LNCaP clone FGC (cell line): ENCODE measurements at regions not wholly inside any gene's neighbourhood (a gene's known extent, or its start where the extent isn't known, plus 50 kb on each side); places are given as distances from the start of the nearest gene placed in this dataset.

Experiments
- DNase-seq: peaks from one replicate; pipeline ENCODE4 v3.0.0-alpha.2; 2011; ENCODE audit warnings: low read depth
- H3K4me3 ChIP-seq: 2 replicates; pipeline ENCODE4 v1.5.1; 2011; ENCODE audit warnings: mild to moderate bottlenecking, low read depth, low read length, control low read depth
- TF ChIP-seq, protein P1 (sequence below): IDR thresholded peaks from 2 replicates; pipeline ENCODE4 v1.5.1; 2012; ENCODE audit warnings: mild to moderate bottlenecking; ENCODE audit not compliant: control insufficient read depth, insufficient read depth; ENCODE audit errors: extremely low read depth

DNA sequence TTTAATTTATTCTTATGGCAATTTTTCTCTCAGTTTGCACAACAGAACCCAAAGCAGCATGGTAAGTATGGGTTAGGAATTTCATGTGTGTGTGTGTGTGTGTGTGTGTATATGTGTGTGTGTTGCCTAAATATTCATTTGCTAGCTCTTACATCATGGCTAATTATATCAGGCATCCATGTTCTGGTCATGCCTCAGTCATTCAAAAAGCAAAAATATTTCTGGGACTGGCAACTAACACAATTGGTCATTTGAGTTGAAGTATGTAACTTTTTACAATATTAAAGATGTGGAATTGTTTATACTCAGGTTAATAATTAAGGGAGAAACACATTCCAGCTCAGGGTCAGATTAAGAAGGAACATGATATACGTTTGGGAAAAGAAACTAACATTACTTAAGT is 67.6 kb upstream of the PHYHIPL start:
- TF ChIP-seq, protein P1, sequence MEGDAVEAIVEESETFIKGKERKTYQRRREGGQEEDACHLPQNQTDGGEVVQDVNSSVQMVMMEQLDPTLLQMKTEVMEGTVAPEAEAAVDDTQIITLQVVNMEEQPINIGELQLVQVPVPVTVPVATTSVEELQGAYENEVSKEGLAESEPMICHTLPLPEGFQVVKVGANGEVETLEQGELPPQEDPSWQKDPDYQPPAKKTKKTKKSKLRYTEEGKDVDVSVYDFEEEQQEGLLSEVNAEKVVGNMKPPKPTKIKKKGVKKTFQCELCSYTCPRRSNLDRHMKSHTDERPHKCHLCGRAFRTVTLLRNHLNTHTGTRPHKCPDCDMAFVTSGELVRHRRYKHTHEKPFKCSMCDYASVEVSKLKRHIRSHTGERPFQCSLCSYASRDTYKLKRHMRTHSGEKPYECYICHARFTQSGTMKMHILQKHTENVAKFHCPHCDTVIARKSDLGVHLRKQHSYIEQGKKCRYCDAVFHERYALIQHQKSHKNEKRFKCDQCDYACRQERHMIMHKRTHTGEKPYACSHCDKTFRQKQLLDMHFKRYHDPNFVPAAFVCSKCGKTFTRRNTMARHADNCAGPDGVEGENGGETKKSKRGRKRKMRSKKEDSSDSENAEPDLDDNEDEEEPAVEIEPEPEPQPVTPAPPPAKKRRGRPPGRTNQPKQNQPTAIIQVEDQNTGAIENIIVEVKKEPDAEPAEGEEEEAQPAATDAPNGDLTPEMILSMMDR = no peak
- no peak overlapping the region for H3K4me3 ChIP-seq
- no peak for DNase-seq

DNA sequence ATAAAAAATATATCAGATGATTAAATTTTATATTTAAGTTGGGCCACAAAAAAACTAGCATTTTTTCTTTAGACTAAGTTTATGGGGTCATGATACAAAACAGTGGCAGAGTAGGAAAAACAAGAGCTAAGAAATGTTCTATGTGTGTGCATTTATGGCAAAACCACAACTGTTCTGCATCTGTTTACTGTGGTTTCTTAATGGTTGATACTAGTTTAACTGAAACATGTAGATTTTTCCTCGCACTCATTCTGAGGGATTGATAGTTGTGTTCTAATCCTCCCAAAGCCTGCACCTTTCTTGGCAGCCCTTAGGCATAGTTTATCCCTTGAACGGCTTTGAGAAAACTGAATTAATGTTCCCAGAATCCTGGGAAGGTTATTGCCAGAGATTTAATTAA is 66.6 kb upstream of the PHYHIPL start:
- no peak overlapping the region for H3K4me3 ChIP-seq
- DNase-seq = no peak
- TF ChIP-seq, protein P1 = no peak

DNA sequence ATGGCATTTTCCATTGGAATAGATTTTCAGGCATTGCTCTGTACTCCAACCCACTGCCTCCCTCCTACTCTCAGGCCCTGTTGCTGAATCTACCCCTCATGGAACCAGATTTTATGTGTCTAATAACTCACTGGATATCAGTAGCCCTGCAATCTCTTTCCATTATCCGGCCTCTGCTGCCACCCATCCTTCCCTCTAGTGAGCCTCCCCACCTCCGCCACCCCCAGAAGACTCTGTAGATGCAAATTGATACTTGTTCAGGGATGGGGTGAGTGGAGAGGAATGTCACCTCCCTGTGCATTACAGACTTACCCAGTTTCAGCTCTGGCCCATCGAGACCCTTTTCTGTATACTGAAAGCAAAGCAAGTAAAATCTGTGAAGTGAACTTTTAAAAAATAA is 52.3 kb upstream of the PHYHIPL start:
- no peak for DNase-seq
- H3K4me3 ChIP-seq = no peak overlapping the region
- TF ChIP-seq, protein P1 = no peak

DNA sequence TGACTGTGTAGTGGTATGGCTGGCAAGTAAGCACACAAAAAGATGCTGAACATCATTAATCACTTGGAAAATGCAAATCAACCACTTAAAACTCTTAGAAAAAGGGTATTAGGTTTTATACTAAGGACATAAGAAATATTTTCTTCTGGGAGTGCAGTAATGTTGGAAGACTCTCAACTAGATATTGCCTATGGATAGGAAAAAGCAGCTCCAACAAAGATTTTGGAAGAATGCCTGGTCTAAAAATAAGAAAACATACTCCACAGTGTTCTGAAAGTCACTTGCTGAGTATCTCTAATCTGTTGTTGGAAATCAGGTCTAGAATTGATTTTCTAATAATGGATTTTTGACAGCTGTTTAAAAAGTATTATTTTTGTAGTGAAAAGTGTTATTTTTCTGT is 50.8 kb upstream of the PHYHIPL start:
- H3K4me3 ChIP-seq = no peak overlapping the region
- DNase-seq = no peak
- TF ChIP-seq, protein P1 = no peak

DNA sequence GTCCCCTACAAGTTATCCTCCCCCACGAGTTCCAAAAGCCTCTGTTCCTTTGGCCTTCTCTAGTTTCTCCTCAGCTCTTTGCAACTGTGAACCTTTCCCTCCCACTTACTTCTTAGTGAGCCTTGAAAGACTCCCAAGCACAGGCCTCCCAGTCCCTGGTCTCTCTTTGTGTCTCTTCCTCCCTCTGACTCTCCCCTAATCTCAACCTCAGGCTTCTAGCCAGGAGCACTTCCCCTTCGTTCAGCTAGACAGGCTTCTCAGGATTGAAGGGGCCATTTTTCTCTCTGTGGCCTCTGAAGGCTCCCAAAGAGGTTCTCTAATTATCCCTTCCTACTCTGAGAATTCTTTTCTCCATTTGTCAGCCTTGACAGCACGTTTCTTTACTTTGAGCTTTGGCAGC is 50.2 kb upstream of the PHYHIPL start:
- H3K4me3 ChIP-seq = no peak overlapping the region
- DNase-seq = no peak
- TF ChIP-seq, protein P1 = no peak
